HUES6 (cell line): ENCODE measurements at regions not wholly inside any gene's neighbourhood (a gene's known extent, or its start where the extent isn't known, plus 50 kb on each side); places are given as distances from the start of the nearest gene placed in this dataset.
"Not testable (repeated sequence)": the region's sequence is repeated elsewhere in the genome, so short reads cannot be mapped to it uniquely, and the experiment has no call there.

Experiments used
- H3K27ac ChIP-seq: 2 replicates; pipeline ENCODE4 v1.7.0; 2013; ENCODE audit warnings: low read depth, mild to moderate bottlenecking, low read length, inconsistent platforms
- H3K27me3 ChIP-seq: 2 replicates; pipeline ENCODE4 v1.6.1; 2013; ENCODE audit warnings: low read length; ENCODE audit not compliant: control insufficient read depth, insufficient read depth
- H3K36me3 ChIP-seq: 2 replicates; pipeline ENCODE4 v1.6.1; 2013; ENCODE audit warnings: low read length; ENCODE audit not compliant: control insufficient read depth, insufficient read depth
- H3K4me1 ChIP-seq: 2 replicates; pipeline ENCODE4 v1.6.1; 2013; ENCODE audit warnings: low read length; ENCODE audit not compliant: control insufficient read depth, insufficient read depth
- H3K4me3 ChIP-seq: 2 replicates; pipeline ENCODE4 v1.5.1; 2013; ENCODE audit warnings: low read depth, low read length
- H3K9ac ChIP-seq: one replicate; pipeline ENCODE4 v1.6.1; 2013; ENCODE audit warnings: mild to moderate bottlenecking, low read length
- H3K9me3 ChIP-seq: 2 replicates; pipeline ENCODE4 v1.6.1; 2013; ENCODE audit warnings: low read depth, low read length; ENCODE audit not compliant: control insufficient read depth, insufficient read depth

- no peaks in the 10 kb centered on the region for H3K36me3 ChIP-seq
- H3K4me3 ChIP-seq: no peak overlapping the region
- no peak overlapping the region for H3K27ac ChIP-seq
- no peak overlapping the region for H3K9ac ChIP-seq
- peaks cover 6% of the 10 kb centered on the region; the same call in 1 of the 2 replicates for H3K4me1 ChIP-seq
- H3K9me3 ChIP-seq: no peaks in the 10 kb centered on the region
- no peaks in the 10 kb centered on the region for H3K27me3 ChIP-seq
These were observed 140.9 kb downstream of the RNF144B start for GRCh38 chr6:18527836-18528743.

GRCh38 chr6:18530201-18530600 lies 143.1 kb downstream of the RNF144B start:
- Histone ChIP-seq H3K27me3 (no peaks in the 10 kb centered on the region), H3K9me3 (no peaks in the 10 kb centered on the region), H3K27ac (no peak overlapping the region), H3K4me3 (no peak overlapping the region), H3K9ac (no peak overlapping the region), H3K4me1 (peaks cover 6% of the 10 kb centered on the region; the same call in 1 of the 2 replicates), H3K36me3 (no peaks in the 10 kb centered on the region)

- no peak overlapping the region for H3K27ac ChIP-seq
- H3K9me3 ChIP-seq: no peaks in the 10 kb centered on the region
- H3K27me3 ChIP-seq: no peaks in the 10 kb centered on the region
- peaks cover 6% of the 10 kb centered on the region; the same call in 1 of the 2 replicates for H3K4me1 ChIP-seq
- no peak overlapping the region for H3K4me3 ChIP-seq
- H3K36me3 ChIP-seq: no peaks in the 10 kb centered on the region
- H3K9ac ChIP-seq: no peak overlapping the region
These were observed 145.0 kb downstream of the RNF144B start for GRCh38 chr6:18532139-18532538.

- H3K4me1 ChIP-seq: no peaks in the 10 kb centered on the region
- no peaks in the 10 kb centered on the region for H3K36me3 ChIP-seq
- no peak overlapping the region for H3K9ac ChIP-seq
- H3K9me3 ChIP-seq: peaks cover 3% of the 10 kb centered on the region; the same call in 1 of the 2 replicates
- no peak overlapping the region for H3K27ac ChIP-seq
- H3K4me3 ChIP-seq: no peak overlapping the region
- no peaks in the 10 kb centered on the region for H3K27me3 ChIP-seq
These were observed 146.6 kb downstream of the RNF144B start for GRCh38 chr6:18533793-18534192.

- no peak overlapping the region for H3K4me3 ChIP-seq
- no peaks in the 10 kb centered on the region for H3K4me1 ChIP-seq
- no peaks in the 10 kb centered on the region for H3K36me3 ChIP-seq
- H3K27me3 ChIP-seq: no peaks in the 10 kb centered on the region; the same call in 1 of the 2 replicates
- no peak overlapping the region for H3K9ac ChIP-seq
- no peak overlapping the region for H3K27ac ChIP-seq
- peaks cover 4% of the 10 kb centered on the region; the same call in 1 of the 2 replicates for H3K9me3 ChIP-seq
These were observed 149.5 kb downstream of the RNF144B start for GRCh38 chr6:18536591-18537055.

GRCh38 chr6:18538315-18538714 lies 151.2 kb downstream of the RNF144B start:
- Histone ChIP-seq H3K36me3 (no peaks in the 10 kb centered on the region), H3K27me3 (no peaks in the 10 kb centered on the region; the same call in 1 of the 2 replicates), H3K9ac (no peak overlapping the region), H3K27ac (no peak overlapping the region), H3K9me3 (peaks cover 4% of the 10 kb centered on the region; the same call in 1 of the 2 replicates), H3K4me1 (no peaks in the 10 kb centered on the region), H3K4me3 (no peak overlapping the region)

- H3K36me3 ChIP-seq: no peaks in the 10 kb centered on the region
- no peak overlapping the region for H3K9ac ChIP-seq
- H3K27ac ChIP-seq: no peak overlapping the region
- H3K27me3 ChIP-seq: no peaks in the 10 kb centered on the region; the same call in 1 of the 2 replicates
- no peaks in the 10 kb centered on the region for H3K4me1 ChIP-seq
- no peak overlapping the region for H3K4me3 ChIP-seq
- peaks cover 4% of the 10 kb centered on the region; the same call in 1 of the 2 replicates for H3K9me3 ChIP-seq
These were observed 155.9 kb downstream of the RNF144B start for GRCh38 chr6:18543051-18543450.

- H3K9me3 ChIP-seq, H3K9ac ChIP-seq, H3K36me3 ChIP-seq, H3K4me3 ChIP-seq, H3K27ac ChIP-seq, H3K4me1 ChIP-seq, H3K27me3 ChIP-seq: not testable (repeated sequence)
These were observed 158.0 kb downstream of the RNF144B start for GRCh38 chr6:18545142-18545541.

GRCh38 chr6:18545726-18546125 lies 158.6 kb downstream of the RNF144B start:
- H3K9ac ChIP-seq: no peak overlapping the region
- H3K4me3 ChIP-seq: no peak overlapping the region
- H3K9me3 ChIP-seq: no peaks in the 10 kb centered on the region
- H3K4me1 ChIP-seq: no peaks in the 10 kb centered on the region
- no peak overlapping the region for H3K27ac ChIP-seq
- no peaks in the 10 kb centered on the region; the same call in 1 of the 2 replicates for H3K27me3 ChIP-seq
- H3K36me3 ChIP-seq: no peaks in the 10 kb centered on the region

- Histone ChIP-seq H3K36me3 (no peaks in the 10 kb centered on the region), H3K4me3 (no peak overlapping the region), H3K27me3 (no peaks in the 10 kb centered on the region), H3K4me1 (no peaks in the 10 kb centered on the region), H3K27ac (no peak overlapping the region), H3K9ac (no peak overlapping the region), H3K9me3 (no peaks in the 10 kb centered on the region)
These were observed 163.0 kb downstream of the RNF144B start for GRCh38 chr6:18550119-18550518.

- Histone ChIP-seq H3K27ac (no peak overlapping the region), H3K36me3 (no peaks in the 10 kb centered on the region), H3K4me1 (no peaks in the 10 kb centered on the region), H3K9me3 (no peaks in the 10 kb centered on the region), H3K27me3 (no peaks in the 10 kb centered on the region), H3K4me3 (no peak overlapping the region), H3K9ac (no peak overlapping the region)
These were observed 164.1 kb downstream of the RNF144B start for GRCh38 chr6:18551228-18551627.
